ENCODE measurements at regions not wholly inside any gene's neighbourhood (a gene's known extent, or its start where the extent isn't known, plus 50 kb on each side); places are given as distances from the start of the nearest gene placed in this dataset.

GRCh38 chrX:140563893-140564292 lies 59.0 kb upstream of the SOX3 start:
- Histone ChIP-seq H2BK15ac (ENCODE audit: low read depth, low read length) (no peak overlapping the region), H3K9ac (ENCODE audit: extremely low read depth, insufficient read length, low read length) (no peak overlapping the region), H3K79me1 (ENCODE audit: insufficient read depth, low read depth, low read length, poor library complexity, severe bottlenecking) (no peaks in the 10 kb centered on the region), H3K27me3 (ENCODE audit: insufficient read depth, low read length) (no peaks in the 10 kb centered on the region), H3K18ac (ENCODE audit: insufficient read length, low read depth, low read length) (no peak overlapping the region), H3K14ac (ENCODE audit: insufficient read depth, low read length) (no peak overlapping the region), H3K56ac (ENCODE audit: insufficient read length, low read depth, low read length) (no peak overlapping the region), H3T11ph (ENCODE audit: low read length) (no peak overlapping the region), H4K91ac (ENCODE audit: insufficient read length, low read depth, low read length) (no peak overlapping the region), H2AFZ (ENCODE audit: low read length) (no peak overlapping the region), H3K23me2 (ENCODE audit: insufficient read length, low read depth, low read length, poor library complexity, severe bottlenecking) (no peaks in the 10 kb centered on the region), H3K23ac (ENCODE audit: insufficient read length, low read depth, low read length) (no peak overlapping the region), H2BK120ac (ENCODE audit: low read depth, low read length, poor library complexity, severe bottlenecking) (no peak overlapping the region), H2BK12ac (ENCODE audit: insufficient read length, low read depth, low read length) (no peak overlapping the region), H3K4me2 (ENCODE audit: insufficient read depth, insufficient read length, low read length) (no peak overlapping the region), H3K9me3 (ENCODE audit: control insufficient read depth, low read depth, low read length) (peaks cover 9% of the 10 kb centered on the region), H3K27ac (ENCODE audit: insufficient read length, low read depth, low read length) (no peak overlapping the region), H3K4ac (ENCODE audit: low read depth, low read length) (no peak overlapping the region), H4K8ac (replicated peaks; ENCODE audit: insufficient read length, low read depth, low read length) (no peak overlapping the region), H4K20me1 (ENCODE audit: control insufficient read depth, insufficient read depth, insufficient read length) (no peaks in the 10 kb centered on the region), H4K5ac (ENCODE audit: insufficient read length, low read depth, low read length) (no peak overlapping the region), H2BK20ac (ENCODE audit: low read depth, low read length, poor library complexity, severe bottlenecking) (no peak overlapping the region), H2AK5ac (ENCODE audit: insufficient read length, low read length) (no peak overlapping the region), H2BK5ac (ENCODE audit: insufficient read length, low read length) (no peak overlapping the region), H3K4me1 (ENCODE audit: insufficient read depth, low read length) (no peaks in the 10 kb centered on the region), H3K79me2 (ENCODE audit: insufficient read depth, low read length) (no peaks in the 10 kb centered on the region)
- H3K36me3 Mint-ChIP-seq (ENCODE audit: insufficient read depth in 1 of 3, low read depth in 3 of 3), result peaks cover 2 to 9% (median 8%) of the 10 kb centered on the region in 3 experiments; a peak in 5 of 7 replicates
- H3K4me3 Mint-ChIP-seq, result no peak overlapping the region
- no peak for DNase-seq
- H3K27ac Mint-ChIP-seq, result no peak overlapping the region
- peaks cover 9 to 12% of the 10 kb centered on the region in 2 experiments; a peak in 4 of 5 replicates for H3K9me3 Mint-ChIP-seq
- H3K27me3 Mint-ChIP-seq (ENCODE audit: low read depth), result no peaks in the 10 kb centered on the region
- no CpG with 5 or more reads among the region's 1 CpG for WGBS (ENCODE audit: extremely low coverage, insufficient read length, low lambda C conversion rate)
- TF ChIP-seq CTCF (conservative IDR thresholded peaks at IDR 0.05), result no peak
- H3K4me1 Mint-ChIP-seq, result peaks cover 0 to under 1% of the 10 kb centered on the region in 2 experiments; a peak in 2 of 4 replicates

Data from H9 (cell line).